Ovary (tissue), 7 donors: ENCODE measurements at regions not wholly inside any gene's neighbourhood (a gene's known extent, or its start where the extent isn't known, plus 50 kb on each side); places are given as distances from the start of the nearest gene placed in this dataset.

Source experiments
- DNase-seq, 5 donors: peaks; one replicate each; pipeline ENCODE4 v3.0.0-alpha.2; 2019 to 2020
- H3K27ac ChIP-seq, 2 donors: fragments of 200-600 bp; one replicate each; pipeline versions ENCODE4 v1.5.1 to v1.8.0; 2019 to 2022
- H3K27me3 ChIP-seq: fragments of 200-600 bp; one replicate; pipeline ENCODE4 v1.8.0; 2022
- H3K36me3 ChIP-seq: fragments of 200-600 bp; sonication (generic); one replicate; pipeline ENCODE4 v1.5.1; 2019
- H3K4me1 ChIP-seq: one replicate; pipeline ENCODE4 v1.8.1; 2013; ENCODE audit warnings: mild to moderate bottlenecking, moderate library complexity; ENCODE audit not compliant: insufficient read depth
- H3K4me3 ChIP-seq: fragments of 200-600 bp; sonication (generic); one replicate; pipeline ENCODE4 v1.5.1; 2017
- H3K9me3 ChIP-seq, 2 donors: fragments of 200-600 bp in 1 of 2; sonication (generic) in 1 of 2; one replicate each; pipeline versions ENCODE4 v1.5.1 to v1.8.1; 2013 to 2019; ENCODE audit warnings: mild to moderate bottlenecking in 1 of 2, moderate library complexity in 1 of 2
- CTCF ChIP-seq, 3 donors: fragments of 450-650 bp in 2 of 3; fragments of 200-600 bp in 1 of 3; IDR thresholded peaks; one replicate each; pipeline versions ENCODE4 v1.5.1 to v1.8.0; 2016 to 2022; ENCODE audit warnings: antibody characterized with exemption in 3 of 3, mild to moderate bottlenecking in 1 of 3
- EP300 ChIP-seq: sonication (generic); formaldehyde crosslinking; IDR thresholded peaks from one replicate; pipeline ENCODE4 v1.6.1; 2017; ENCODE audit warnings: antibody characterized with exemption
- POLR2A ChIP-seq: fragments of 450-650 bp; IDR thresholded peaks from one replicate; pipeline ENCODE4 v1.6.1; 2017; ENCODE audit warnings: antibody characterized with exemption, mild to moderate bottlenecking, moderate library complexity
- WGBS, 3 donors: extraction: QIAGEN DNeasy Blood & Tissue Kit in 1 of 3; methylation state at CpG; one replicate each; pipeline versions ENCODE4 v1.1.5 to v1.1.7; 2013 to 2017; 5-methylcytosine and 5-hydroxymethylcytosine counted together
- intact Hi-C, 4 donors: fragments of 100-400 bp; cut with DNase I; formaldehyde crosslinking; loops; one replicate each; pipeline versions ENCODE4 v1.11.0 to v1.15.1; 2022 to 2023
- donor health status: DM: no; HTN: no; CAD: no; lungs with moderate emphysema.
- donor health status: DM: no; HTN: no; CAD: no.
- donor health status: Bipolar disorder and iron deficiency.
- donor health status: DM: no; HTN: no; CAD: no.
- donor health status: DM: yes; HTN: yes; CAD: no.

- 79 to 87% (median 81%) methylated on average over 6 of the region's 6 CpGs for WGBS, 3 donors
- no peak for TF ChIP-seq CTCF (IDR thresholded peaks at IDR 0.05)
- TF ChIP-seq EP300 = no peak
- TF ChIP-seq POLR2A = no peak
- intact Hi-C loops = no loop called here
These were observed 362.9 kb downstream of the ZEB2 start for GRCh38 chr2:144156736-144157640.

GRCh38 chr2:144154205-144154604 lies 365.7 kb downstream of the ZEB2 start:
- TF ChIP-seq CTCF (IDR thresholded peaks at IDR 0.05) (no peak), EP300 (no peak), POLR2A (no peak)
- Histone ChIP-seq H3K36me3 (no peaks in the 10 kb centered on the region), H3K27me3 (no peaks in the 10 kb centered on the region), H3K9me3 (no peaks in the 10 kb centered on the region), H3K27ac (no peak overlapping the region), H3K4me3 (no peak overlapping the region), H3K4me1 (peaks cover 2% of the 10 kb centered on the region)
- no peak for DNase-seq
- 87 to 98% (median 96%) methylated on average over 2 of the region's 2 CpGs for WGBS, 3 donors
- intact Hi-C loops = loop anchor here in 1 of 4 donors (5.0 kb wide), 1 partner anchor 218 kb away; no protein-coding TSS in a partner anchor

More at GRCh38 chr2:144156736-144157640, 362.9 kb downstream of the ZEB2 start:
- DNase-seq = no peak
- no peaks in the 10 kb centered on the region for H3K36me3 ChIP-seq
- H3K27ac ChIP-seq = no peak overlapping the region
- peaks cover 2% of the 10 kb centered on the region for H3K4me1 ChIP-seq
- no peak overlapping the region for H3K4me3 ChIP-seq
- H3K27me3 ChIP-seq = no peaks in the 10 kb centered on the region
- H3K9me3 ChIP-seq = no peaks in the 10 kb centered on the region

GRCh38 chr2:144152817-144153271 lies 367.1 kb downstream of the ZEB2 start:
- H3K4me3 ChIP-seq = no peak overlapping the region
- no peak for DNase-seq
- H3K27me3 ChIP-seq = no peaks in the 10 kb centered on the region
- WGBS, 3 donors = 58 to 74% (median 67%) methylated on average over 5 of the region's 5 CpGs
- intact Hi-C loops = loop anchor here in 1 of 4 donors (5.0 kb wide), 1 partner anchor 219 kb away; no protein-coding TSS in a partner anchor
- no peaks in the 10 kb centered on the region for H3K9me3 ChIP-seq
- H3K4me1 ChIP-seq = peaks cover 2% of the 10 kb centered on the region
- no peak overlapping the region for H3K27ac ChIP-seq
- H3K36me3 ChIP-seq = no peaks in the 10 kb centered on the region
- TF ChIP-seq EP300 = no peak
- TF ChIP-seq POLR2A = no peak
- TF ChIP-seq CTCF (IDR thresholded peaks at IDR 0.05) = no peak

GRCh38 chr2:144151851-144152250 lies 368.1 kb downstream of the ZEB2 start:
- no peaks in the 10 kb centered on the region for H3K9me3 ChIP-seq
- no peak for DNase-seq
- 83 to 91% (median 89%) methylated on average over 2 of the region's 2 CpGs for WGBS, 3 donors
- TF ChIP-seq POLR2A (no peak), CTCF (IDR thresholded peaks at IDR 0.05) (no peak), EP300 (no peak)
- no peaks in the 10 kb centered on the region for H3K27me3 ChIP-seq
- no peaks in the 10 kb centered on the region for H3K36me3 ChIP-seq
- no peak overlapping the region for H3K27ac ChIP-seq
- H3K4me3 ChIP-seq = no peak overlapping the region
- H3K4me1 ChIP-seq = peaks cover 2% of the 10 kb centered on the region
- intact Hi-C loops = loop anchor here in 1 of 4 donors (5.0 kb wide), 1 partner anchor 220 kb away; no protein-coding TSS in a partner anchor
